K562 (cell line): ENCODE measurements at regions not wholly inside any gene's neighbourhood (a gene's known extent, or its start where the extent isn't known, plus 50 kb on each side); places are given as distances from the start of the nearest gene placed in this dataset.

Experiments
- E2F5 ChIP-seq: sonication (generic); formaldehyde crosslinking; IDR thresholded peaks from 2 replicates; pipeline ENCODE4 v1.8.0; 2022; ENCODE audit warnings: mild to moderate bottlenecking, missing genetic modification reagents
- MAZ ChIP-seq, 2 experiments: fragments of 450-650 bp in 1 of 2; sonication (generic) in 1 of 2; formaldehyde crosslinking; IDR thresholded peaks in 1 of 2; conservative IDR thresholded peaks in 1 of 2; 2 replicates each; pipeline versions ENCODE4 v1.4.0 to v1.5.0; 2020; ENCODE audit warnings: mild to moderate bottlenecking in 1 of 2, missing genetic modification reagents in 1 of 2
- MXI1 ChIP-seq: IDR thresholded peaks from 2 replicates; pipeline ENCODE4 v1.6.1; 2011; ENCODE audit warnings: low read depth, mild to moderate bottlenecking, improper control_type of control experiment, low read length
- MYNN ChIP-seq, 2 experiments: sonication (generic); formaldehyde crosslinking in 1 of 2; IDR thresholded peaks; 2 replicates each; pipeline versions ENCODE4 v1.5.0 to v1.6.1; 2016 to 2020; ENCODE audit warnings: antibody characterized with exemption in 1 of 2, missing genetic modification reagents in 1 of 2
- ZBTB33 ChIP-seq: sonication (generic); formaldehyde crosslinking; IDR thresholded peaks from 2 replicates; pipeline ENCODE4 v1.8.1; 2023; ENCODE audit warnings: mild to moderate bottlenecking, missing genetic modification reagents
- ZBTB8A ChIP-seq: fragments of 450-650 bp; IDR thresholded peaks from 2 replicates; pipeline ENCODE4 v1.6.1; 2018; ENCODE audit warnings: mild to moderate bottlenecking, moderate library complexity; ENCODE audit not compliant: partially characterized antibody
- TF ChIP-seq, protein P1 (sequence below): sonication (generic); formaldehyde crosslinking; IDR thresholded peaks from 2 replicates; pipeline ENCODE4 v1.8.0; 2022; ENCODE audit warnings: mild to moderate bottlenecking, missing genetic modification reagents, borderline replicate concordance

DNA sequence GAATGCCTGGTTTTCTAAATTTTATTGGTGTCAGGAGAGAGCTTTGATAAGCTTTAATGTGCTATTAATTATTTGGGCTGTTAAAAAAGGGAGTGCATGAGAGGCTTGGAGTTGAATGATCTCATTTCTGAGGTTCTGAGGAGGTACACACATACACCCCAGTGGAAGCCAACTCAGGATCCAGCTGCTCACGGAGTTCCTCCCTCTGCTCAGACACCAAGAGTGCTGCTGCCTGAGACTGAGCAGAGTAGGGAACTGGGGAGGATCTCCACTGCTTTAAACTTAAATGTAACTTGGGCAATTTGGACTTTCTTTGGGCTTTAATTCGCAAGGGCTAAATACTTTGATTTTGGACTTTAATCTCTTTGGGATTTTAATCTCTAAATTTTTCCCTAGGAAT, 414.4 kb upstream of the CADM1 start:
- TF ChIP-seq, protein P1, sequence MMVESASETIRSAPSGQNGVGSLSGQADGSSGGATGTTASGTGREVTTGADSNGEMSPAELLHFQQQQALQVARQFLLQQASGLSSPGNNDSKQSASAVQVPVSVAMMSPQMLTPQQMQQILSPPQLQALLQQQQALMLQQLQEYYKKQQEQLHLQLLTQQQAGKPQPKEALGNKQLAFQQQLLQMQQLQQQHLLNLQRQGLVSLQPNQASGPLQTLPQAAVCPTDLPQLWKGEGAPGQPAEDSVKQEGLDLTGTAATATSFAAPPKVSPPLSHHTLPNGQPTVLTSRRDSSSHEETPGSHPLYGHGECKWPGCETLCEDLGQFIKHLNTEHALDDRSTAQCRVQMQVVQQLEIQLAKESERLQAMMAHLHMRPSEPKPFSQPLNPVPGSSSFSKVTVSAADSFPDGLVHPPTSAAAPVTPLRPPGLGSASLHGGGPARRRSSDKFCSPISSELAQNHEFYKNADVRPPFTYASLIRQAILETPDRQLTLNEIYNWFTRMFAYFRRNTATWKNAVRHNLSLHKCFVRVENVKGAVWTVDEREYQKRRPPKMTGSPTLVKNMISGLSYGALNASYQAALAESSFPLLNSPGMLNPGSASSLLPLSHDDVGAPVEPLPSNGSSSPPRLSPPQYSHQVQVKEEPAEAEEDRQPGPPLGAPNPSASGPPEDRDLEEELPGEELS (CRISPR knock-in tag), result no peak
- TF ChIP-seq ZBTB33 (CRISPR knock-in tag), result no peak
- TF ChIP-seq MYNN (IDR thresholded peaks at IDR 0.05), result no peak
- TF ChIP-seq MYNN (CRISPR knock-in tag; IDR thresholded peaks at IDR 0.05), result no peak
- TF ChIP-seq ZBTB8A, result no peak
- TF ChIP-seq E2F5 (CRISPR knock-in tag), result no peak
- TF ChIP-seq MXI1, result no peak
- TF ChIP-seq MAZ (CRISPR knock-in tag; conservative IDR thresholded peaks at IDR 0.05 in 1 of 2, IDR thresholded peaks at IDR 0.05 in 1 of 2), result no peak
